IPS DF 4.7 (cell line): ENCODE measurements at regions not wholly inside any gene's neighbourhood (a gene's known extent, or its start where the extent isn't known, plus 50 kb on each side); places are given as distances from the start of the nearest gene placed in this dataset.
"Not testable (repeated sequence)": the region's sequence is repeated elsewhere in the genome, so short reads cannot be mapped to it uniquely, and the experiment has no call there.

Experiments used
- DNase-seq: peaks from one replicate; pipeline ENCODE4 v3.0.0-alpha.2; 2013; ENCODE audit warnings: low spot score; ENCODE audit errors: extremely low read depth

DNA sequence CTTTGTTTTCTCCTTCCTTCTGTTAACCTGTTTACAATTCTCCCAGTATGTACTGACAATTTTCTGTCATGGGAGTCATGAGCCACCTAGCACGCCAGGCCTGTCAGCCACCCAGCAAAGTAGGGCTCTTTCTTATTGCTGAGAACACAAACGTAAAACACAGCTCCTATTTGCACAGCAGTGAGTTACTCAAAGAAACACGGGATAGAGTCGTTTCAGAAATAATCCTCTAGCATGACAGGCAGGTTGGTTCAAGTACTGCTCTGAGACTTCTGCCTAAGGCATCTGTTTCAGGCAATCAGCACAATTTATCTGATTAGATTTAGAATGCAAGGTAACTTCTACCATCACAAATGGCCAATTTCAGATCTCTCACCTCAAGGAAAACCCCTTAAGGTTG, 88.8 kb downstream of the CD24 start:
- no peak for DNase-seq

DNA sequence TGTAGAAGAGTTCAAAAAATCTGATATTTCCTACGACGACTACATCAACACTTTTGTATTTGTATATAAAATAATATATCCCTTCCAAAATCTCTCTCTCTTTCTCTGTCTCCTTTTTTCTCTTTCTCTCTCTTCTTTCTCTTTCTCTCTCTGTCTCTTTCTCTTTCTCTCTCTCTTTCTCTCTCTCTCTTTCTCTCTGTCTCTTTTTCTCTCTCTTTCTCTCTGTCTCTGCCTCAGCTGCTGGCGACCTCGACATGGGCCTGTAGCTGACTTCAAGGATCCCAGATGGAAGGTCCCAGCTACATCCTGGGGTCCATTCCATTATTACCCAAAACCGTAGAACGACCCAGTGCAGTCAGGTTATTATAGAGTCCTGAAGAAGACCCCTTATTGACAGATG, 90.0 kb downstream of the CD24 start:
- DNase-seq = no peak

DNA sequence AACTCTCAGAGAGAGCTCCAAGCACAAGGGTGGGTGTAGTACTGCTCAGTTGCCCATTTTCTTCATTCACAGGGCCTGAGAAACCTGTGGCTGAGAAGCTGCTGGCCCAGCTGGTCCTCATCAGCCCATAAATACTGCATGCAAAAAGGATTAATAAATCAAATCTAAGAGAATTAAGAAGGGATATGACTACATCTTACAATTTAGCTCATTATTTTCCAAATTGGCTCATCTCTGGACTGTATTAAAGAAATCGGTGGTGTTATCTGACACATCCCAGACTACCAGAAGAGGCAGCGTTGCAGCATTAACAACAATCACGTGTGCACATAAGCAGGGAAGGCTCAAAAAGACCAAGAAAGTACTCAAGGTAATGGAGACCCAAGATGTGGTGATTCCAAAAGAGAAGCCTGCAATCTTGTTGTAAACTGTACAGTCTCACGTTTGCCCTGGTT, 90.7 kb downstream of the CD24 start:
- DNase-seq = no peak

DNA sequence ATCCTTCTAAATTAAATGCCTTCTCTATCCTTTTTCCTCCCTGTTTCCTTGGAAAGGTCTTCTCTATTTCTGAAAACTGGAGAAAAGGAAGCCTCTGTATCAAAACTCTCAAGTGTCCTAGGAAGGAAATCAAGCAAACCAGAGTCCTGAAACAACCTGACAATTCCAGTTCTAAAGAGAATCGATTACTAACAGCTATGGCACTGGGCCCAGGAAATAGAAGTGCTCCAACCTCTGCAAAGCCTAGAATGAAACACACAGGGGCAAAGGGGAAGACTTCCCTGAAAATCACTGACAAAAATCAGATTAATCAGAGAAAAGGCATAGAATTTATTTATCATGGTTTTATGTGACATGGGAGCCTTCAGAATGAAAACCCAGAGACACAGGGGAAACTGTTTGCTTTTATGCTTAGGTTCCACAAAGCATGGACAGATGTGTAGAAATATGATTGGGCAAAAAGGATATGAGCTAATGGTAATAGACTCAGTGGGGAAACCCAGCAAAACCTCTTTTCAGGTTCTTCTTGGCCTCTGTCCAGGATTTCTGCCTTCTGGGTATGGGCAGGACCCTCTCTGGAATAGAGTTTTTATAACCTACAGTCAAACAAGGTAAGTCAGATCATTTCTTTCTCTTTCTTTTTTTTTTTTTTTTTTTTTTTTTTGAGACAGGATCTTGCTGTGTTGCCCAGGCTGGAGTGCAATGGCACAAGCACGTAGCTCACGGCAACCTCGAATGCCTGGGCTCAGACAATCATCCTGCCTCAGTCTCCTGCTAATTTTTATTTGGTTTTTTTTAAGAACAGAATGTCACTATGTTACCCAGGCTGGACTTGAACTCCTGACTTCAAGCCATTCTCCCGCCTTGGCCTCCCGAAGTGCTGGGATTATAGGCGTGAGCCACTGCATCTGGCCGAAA, 91.7 kb downstream of the CD24 start:
- DNase-seq = no peak

DNA sequence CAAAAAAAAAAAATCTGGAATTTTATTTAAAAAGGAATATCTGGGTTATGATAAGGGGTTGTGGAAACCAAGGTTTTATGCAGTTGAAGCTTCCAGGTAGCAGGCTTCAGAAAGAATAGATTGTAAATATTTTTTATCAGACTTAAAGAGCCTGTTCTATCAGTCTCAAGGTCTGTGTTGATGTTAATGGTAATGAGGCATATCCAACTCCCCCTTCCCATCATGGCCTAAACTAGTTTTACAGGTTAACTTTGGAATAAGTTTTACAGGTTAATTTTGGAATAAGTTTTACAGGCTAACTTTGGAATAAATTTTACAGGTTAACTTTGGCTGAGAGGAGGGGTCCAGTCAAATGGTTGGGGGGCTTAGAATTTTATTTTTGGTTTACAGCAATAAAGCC, 92.4 kb downstream of the CD24 start:
- DNase-seq = no peak

DNA sequence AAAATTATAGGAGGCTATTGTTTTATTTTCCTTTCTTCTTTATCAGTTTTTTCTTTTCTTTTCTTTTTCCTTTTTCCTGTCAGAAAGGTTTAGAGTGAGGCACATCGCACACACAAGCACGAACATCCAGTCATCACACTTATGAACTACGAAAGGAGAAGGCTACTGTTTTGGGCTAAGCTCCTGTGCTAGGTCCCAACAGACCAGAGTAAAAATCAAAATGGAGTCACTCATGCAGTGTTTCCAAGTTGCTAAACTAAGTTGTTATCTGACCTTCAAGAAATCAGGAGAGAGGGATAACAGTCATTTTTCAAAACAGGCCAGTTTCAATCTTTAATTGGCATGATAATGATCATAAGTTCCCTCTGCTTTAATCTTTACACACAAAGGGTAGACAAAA, 93.6 kb downstream of the CD24 start:
- DNase-seq = no peak

DNA sequence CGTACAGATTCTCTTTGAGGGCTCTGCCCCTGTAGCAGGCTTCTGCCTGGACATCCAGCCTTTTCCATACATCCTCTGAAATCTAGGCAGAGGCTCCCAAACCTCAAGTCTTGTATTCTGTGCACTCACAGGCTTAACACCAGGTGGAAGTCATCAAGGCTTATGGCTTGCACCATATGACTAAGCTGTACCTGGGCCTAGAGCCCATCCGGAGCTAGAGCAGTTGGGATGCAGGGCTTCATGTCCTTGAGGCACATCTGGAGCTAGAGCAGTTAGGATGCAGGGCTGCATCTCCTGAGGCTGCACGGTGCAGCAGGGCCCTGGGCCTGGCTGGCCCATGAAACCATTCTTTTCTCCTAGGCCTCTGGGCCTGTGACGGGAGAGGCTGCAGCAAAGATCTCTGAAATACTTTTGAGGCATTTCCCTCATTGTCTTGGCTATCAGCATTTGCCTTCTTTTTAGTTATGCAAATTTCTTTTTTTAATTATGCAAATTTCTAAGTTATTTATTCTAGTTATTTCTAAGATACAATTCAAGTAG, 98.7 kb downstream of the CD24 start:
- no peak for DNase-seq

DNA sequence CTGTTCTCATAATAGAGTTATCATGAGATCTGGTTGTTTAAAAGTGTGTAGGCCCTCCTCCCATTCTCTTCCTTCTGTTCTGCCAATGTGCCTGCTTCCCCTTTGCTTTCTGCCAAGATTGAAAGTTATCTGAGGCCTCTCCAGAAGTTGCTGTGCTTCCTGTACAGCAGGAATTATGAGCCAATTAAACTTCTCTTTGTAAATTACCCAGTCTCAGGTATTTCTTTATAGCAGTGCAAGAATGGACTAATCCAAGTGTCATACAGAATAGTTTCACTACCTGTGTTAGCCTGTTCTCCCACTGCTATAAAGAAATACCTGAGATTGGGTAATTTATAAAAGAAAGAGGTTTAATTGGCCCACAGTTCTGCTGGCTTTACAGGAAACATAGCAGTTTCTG, 100.0 kb downstream of the CD24 start:
- DNase-seq = no peak

DNA sequence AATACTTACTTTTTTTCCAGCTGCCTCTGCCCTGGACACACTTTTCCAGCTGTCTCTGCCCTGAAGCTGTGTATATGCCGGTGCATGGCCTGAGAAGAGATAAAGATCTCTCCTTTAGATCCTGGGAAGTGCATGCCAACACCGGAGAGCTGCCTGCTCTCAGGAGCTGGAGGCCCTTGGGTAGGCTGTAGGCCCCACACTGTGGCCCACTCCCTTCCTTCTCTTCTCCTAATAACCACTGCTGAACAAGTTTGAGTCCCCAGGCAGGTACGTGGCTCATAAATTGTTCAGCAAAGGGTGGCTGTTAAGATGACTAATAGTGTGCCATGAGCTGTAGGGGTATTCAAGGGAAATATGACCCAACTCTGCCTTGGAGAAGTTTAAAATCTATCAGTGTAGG, 102.5 kb downstream of the CD24 start:
- DNase-seq = no peak

DNA sequence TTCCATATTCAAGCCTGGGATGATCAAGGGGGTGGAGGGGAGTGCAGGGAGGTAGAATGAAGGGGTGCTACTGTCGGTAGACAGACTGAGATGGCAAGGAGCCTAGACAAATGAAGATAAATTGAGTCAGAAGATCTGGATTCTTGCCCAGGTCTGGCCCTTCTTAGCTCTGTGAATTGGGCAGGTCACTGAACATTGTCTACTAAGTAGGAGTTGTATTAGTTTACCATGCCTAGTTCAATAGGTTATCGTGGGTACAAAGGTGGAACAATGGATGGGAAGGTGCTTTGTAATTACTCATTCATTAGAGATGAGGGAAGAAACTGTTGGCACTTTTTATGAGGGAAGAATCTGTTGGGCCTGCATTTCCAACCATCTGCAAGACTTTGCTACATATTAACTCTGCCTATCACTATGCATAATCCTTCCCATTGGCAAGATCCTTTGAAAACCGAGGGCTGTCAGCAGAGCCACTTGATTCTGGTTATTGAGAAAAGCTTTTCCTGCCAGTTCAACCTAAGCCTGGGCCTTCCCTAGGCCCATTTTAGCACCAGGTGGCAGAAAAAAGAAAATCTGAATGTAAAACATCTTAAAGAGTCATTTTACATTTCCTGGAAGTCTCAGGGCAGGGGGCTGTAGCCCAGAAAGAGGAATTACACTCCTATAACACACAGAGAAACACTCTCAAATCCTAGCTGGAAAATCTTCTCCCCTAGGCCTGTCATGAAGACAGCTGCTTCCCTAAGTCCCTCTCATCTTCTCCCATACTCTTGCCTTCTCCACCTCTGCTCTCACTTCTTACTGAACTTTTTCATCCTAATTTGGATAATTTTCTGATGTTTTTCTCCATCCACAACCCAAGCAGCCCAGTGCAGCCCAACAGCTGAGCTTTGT, 103.5 kb downstream of the CD24 start:
- DNase-seq = no peak

DNA sequence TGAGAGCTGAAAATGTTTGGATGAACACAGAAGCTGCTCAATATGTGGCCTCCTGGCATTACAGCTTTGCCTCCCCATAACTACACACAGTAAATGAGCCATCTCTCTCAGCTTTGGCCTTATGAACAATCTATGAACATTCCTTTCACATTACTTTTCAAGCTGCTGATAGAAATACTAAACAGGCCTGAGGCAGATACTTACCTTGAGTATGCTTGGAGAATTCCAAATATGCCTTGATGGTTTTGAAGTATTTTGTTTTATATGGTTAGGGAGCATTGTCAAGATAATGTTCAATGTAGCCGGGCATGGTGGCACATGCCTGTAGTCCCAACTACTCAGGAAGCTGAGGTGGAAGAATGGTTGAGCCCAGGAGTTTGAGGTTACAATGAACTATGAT, 104.5 kb downstream of the CD24 start:
- DNase-seq = no peak

DNA sequence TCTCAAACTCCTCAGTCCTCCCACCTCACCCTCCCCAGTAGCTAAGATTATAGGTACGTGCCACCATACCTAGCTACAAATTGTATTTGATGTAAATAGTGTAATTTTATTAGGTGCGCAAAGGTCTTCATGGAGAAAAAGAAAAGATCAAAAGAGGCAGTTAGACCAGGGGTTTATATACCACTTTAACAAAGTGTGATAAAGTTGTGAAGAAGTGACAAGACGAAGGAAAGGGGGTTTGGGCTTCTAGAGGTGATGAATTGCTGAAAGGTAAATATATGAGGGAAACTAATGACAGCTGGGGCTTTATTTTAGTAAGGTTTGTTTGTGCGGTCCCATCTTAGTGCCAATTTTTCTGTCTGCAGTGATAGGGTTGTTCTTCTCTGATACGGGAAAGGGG, 105.3 kb downstream of the CD24 start:
- no peak for DNase-seq

DNA sequence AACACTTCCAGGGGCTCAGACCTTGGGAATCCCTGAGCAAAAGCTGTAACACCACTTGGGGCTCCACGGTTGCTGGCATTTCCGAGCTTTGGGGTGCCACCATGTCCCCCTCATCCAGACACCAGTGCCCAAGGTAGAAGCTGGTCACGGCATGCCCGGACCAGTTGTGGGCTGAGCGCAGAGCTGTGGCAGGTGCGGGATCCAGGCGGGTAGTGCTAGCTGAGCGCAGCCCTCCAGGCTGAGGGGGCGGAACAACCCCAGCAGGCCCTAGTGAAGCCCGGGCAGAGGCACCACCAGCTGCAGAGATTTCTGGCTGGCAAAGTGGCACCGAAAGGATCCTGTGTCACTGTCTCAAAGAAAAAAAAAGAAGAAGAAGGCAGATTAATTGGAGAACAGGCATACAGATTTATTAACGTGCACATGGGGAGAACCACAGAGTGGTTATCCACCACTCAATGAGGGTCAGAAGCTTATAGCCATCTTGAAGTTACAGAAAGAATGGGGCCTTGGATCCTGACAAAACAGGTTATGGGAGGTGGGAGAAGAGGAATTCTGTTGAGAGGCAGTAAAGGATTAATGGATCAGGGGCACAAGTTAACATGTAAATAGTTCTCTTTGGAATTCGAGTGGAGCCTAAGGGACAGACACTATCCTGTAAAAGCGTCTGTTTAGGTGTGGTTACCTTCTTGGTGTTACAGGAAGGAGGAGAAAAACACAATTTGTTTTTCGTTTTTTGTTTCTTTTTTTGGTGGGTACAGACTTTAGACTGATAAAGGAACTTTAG, 107.5 kb downstream of the CD24 start:
- no peak for DNase-seq

DNA sequence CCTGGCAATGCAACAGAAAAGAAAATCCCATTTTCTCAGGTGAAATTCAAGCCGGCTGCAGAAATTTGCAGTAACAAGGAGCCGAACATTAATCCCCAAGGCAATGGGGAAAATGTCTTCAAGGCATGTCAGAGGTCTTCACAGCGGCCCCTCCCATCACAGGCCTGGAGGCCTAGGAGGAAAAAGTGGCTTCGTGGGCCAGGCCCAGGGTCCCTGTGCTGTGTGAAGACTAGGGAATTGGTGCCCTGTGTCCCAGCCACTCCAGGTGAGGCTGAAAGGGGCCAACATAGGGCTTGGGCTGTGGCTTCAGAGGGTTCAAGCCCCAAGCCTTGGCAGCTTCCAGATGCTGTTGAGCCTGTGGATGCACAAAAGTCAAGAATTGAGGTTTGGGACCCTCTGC, 111.7 kb downstream of the CD24 start:
- DNase-seq = no peak

DNA sequence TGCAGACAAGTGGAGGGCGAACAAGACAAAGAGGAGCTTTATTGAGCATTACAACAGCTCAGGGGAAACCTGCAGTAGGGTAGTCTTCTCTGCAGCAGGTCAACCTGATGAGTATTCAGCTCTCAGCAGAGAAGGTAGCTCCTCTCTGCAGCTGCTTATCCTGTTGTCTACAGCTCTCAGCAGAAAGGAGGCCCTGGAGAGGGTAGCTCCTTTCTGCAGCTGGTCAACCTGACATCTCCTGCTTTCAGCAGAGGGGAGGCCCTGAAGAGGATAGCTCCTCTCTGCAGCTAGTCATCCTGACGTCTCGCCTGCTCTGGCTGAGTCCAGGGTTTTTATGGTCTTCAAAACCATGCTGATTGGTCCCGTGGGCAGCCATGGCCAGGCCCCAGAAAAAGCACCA, 113.6 kb downstream of the CD24 start:
- DNase-seq = no peak

DNA sequence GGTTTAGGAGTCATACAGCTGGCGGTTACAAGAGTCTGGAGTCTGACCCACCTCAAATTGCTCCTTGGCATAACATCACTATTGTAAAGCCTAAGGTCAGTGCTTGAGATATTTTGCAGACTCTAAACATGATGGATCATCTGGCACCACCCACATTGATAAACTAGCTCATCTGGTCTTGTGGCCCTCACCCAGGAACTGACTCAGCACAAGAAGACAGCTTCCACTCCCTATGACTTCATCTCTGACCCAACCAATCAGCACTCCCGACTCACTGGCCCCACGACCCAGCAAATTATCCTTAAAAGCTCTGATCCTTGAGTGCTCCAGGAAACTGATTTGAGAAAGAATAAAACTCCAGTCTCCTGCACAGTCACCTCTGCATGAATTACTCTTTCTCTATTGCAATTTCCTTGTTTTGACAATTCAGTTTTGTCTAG, 115.9 kb downstream of the CD24 start:
- no peak for DNase-seq

DNA sequence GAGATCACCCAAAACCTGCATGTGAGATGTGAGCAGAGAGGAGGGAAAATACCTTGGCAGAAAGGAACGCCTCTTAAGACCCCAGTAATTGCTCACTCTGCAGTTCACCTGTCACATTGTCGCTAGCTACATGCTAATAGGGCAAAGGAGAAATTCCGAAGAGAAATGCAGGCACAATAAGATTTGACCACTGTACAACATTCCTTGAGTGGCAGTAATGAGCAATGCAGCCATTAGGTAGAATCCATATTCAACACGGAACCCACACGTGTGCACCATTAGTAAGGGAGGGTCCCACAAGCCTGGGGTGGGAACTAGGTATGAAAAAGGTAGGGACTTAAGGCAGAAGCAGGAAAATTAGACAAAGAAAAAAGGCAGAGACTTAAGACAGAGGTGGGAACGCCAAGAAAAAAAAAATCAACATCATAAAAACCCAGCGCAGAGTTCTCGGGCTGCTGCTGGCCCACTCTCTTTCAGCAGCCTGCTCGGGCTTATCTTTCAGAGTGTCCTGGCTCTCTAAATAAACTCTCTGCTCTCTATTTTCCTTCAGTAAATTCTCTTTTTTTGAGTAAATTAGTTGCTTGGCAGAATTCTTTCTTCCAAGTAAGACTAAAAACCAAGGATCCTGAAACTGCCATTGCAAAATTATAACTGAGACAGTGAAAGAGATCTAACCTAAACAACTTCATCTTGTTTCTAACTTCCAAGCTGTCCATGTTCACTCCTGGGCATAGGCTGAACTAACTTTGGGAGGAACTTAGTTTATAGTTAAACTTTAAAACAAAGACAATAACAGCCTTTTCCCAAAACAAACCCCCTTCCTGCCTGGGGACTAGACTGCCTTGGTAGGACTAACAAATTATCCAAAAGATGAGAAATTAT, 116.5 kb downstream of the CD24 start:
- DNase-seq = no peak

DNA sequence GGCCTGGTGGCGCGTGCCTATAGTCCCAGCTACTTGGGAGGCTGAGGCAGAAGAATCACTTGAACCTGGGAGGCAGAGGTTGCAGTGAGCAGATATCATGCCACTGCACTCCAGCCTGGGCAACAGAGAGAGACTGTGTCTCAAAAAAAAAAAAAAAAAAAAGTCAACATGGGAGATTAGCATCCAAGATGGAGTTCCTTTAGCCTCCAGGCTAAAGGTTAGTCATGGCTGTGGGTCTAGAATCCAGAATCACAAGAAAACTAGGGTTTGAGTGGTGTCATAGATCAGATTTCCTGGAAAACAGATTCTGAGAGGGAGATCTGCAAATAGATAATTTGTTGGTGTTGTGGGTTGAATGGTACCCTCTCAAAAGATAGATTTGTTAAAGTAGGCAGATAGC, 117.2 kb downstream of the CD24 start:
- DNase-seq = not testable (repeated sequence)

DNA sequence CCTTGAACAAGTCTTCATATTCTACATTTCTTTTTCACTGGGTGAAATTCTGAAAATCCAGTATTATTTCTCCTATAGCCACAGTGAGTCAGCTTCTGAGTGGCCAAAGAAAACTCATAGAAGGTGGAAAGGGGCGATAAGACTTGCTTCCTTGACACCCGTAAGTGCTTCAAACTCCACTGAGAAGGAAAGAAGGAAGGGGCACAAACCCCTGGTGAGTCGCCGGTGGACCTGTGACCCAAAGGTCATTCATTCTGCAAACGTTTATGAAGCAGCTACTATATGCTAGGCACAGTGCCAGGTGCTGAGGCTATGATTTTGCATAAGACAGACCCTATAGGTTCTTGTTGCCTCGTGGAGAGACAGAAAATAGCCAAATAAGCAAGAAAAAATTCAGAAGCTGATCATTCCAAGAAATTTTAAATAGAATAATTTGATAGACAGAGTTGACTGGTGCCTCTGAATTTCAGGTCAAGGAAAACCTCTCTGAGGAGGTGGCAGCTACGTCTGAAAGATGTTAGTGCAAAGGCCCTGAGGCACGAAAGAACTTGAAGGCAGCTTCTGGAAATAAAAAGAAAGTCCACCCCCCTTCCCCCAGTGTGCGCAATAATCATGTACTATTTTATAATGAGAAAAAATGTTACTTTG, 118.2 kb downstream of the CD24 start:
- DNase-seq = no peak

DNA sequence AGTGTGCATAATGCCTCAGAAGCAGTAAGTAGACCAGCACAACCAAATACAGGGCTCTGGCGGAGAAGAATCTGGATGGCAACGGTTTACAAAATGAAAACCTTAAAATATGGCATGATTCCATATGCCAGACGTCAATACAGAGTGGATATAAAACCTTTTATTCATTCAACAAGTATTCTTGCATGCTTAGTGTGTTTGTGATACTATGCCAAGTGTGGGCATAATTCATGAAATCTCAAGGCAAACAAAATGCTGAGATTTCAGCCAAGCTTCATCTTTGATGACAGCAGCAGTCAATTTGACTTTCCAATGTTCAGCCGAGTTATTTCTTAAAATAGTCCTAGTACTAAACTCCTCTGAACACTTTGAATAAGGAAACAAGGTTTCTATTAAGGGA, 119.4 kb downstream of the CD24 start:
- no peak for DNase-seq
